Cardiac fibroblast (primary cell): ENCODE measurements at regions not wholly inside any gene's neighbourhood (a gene's known extent, or its start where the extent isn't known, plus 50 kb on each side); places are given as distances from the start of the nearest gene placed in this dataset.

Experiments used
- DNase-seq, 2 donors: peaks; one replicate each; pipeline versions ENCODE4 v3.0.0 to v3.0.0-alpha.2; 2010; ENCODE audit warnings: low read depth in 2 of 2
- H3K4me3 ChIP-seq, 2 donors: replicated peaks in 1 of 2; 1 replicate in 1 of 2; 2 replicates in 1 of 2; pipeline ENCODE4 v1.5.1; 2011; ENCODE audit warnings: low read depth in 2 of 2, low read length in 2 of 2, mild to moderate bottlenecking in 2 of 2, moderate library complexity in 1 of 2
- TF ChIP-seq, protein P1 (sequence below): IDR thresholded peaks from one replicate; pipeline ENCODE4 v1.5.1; 2011; ENCODE audit warnings: low read depth, mild to moderate bottlenecking, low read length, inconsistent platforms

DNA sequence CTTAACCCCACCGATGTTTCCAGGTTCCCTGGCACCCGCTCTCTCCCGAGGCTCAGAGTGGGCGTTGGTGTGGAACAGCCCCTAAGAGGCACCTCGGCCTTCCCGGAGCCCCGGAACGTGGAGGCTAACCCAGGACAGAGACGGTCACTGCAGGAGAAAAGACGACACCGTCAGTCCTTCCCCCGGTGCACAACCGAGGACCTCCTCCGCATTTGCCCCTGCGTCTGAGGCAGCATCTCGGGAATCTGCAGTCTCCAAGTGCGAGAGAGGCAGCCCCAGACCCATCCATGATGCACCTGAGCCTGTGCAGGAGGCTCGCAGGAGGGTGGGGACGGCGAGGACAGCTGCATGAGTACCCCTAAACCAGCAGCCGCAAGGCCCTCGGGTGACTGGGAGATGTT lies 204.9 kb upstream of the SALL3 start:
- no peak for DNase-seq
- no peak overlapping the region for H3K4me3 ChIP-seq
- TF ChIP-seq, protein P1, sequence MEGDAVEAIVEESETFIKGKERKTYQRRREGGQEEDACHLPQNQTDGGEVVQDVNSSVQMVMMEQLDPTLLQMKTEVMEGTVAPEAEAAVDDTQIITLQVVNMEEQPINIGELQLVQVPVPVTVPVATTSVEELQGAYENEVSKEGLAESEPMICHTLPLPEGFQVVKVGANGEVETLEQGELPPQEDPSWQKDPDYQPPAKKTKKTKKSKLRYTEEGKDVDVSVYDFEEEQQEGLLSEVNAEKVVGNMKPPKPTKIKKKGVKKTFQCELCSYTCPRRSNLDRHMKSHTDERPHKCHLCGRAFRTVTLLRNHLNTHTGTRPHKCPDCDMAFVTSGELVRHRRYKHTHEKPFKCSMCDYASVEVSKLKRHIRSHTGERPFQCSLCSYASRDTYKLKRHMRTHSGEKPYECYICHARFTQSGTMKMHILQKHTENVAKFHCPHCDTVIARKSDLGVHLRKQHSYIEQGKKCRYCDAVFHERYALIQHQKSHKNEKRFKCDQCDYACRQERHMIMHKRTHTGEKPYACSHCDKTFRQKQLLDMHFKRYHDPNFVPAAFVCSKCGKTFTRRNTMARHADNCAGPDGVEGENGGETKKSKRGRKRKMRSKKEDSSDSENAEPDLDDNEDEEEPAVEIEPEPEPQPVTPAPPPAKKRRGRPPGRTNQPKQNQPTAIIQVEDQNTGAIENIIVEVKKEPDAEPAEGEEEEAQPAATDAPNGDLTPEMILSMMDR, result no peak

DNA sequence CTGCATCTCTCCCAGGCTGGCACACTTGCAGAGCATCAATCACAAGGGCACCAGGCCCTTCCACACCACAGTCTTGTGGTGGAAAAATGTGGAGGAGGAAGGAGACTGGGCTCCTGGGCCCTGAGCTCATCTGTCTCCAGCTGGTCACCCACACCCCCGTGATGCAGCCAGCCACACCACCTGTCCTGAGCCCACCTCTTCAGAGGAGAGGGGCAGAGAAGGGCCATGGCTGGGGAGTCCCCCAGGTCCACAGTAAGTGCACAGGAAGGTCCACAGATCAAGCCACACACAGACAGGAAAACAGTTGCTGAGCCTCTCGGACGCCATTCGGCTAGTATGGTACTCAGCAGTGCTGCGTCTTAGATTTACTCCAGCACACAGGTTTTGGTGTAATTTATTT lies 203.5 kb upstream of the SALL3 start:
- TF ChIP-seq, protein P1, result no peak
- no peak overlapping the region for H3K4me3 ChIP-seq
- no peak for DNase-seq

DNA sequence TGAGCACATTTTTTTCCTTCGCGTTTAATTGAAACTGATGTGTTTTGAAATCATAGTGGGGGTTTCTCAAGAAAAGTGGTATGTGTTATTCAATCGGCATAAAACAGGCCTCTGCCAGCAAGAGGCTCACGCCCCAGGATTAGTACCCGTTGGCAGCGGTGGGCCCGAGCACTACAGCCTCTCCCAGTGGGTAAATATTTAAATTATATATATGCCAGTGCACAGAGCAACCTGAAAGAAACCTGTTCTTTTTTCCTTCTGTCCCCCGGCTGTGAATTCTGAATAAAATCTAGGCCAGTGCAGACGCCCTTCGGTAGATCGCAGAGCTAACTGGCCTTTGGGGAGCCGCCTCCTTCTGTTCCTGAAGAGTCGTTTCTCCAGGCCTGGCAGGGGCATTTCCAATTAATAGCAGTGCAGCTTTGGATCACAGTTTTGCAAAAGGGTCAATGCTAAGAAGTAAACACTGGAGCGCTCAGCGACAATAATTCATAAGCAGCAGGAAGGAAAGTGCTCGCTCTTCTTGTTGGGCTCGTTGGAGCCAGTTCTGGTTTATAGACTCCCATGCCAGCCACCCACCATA lies 202.8 kb upstream of the SALL3 start:
- H3K4me3 ChIP-seq, result no peak overlapping the region
- TF ChIP-seq, protein P1, result no peak
- DNase-seq, result no peak

DNA sequence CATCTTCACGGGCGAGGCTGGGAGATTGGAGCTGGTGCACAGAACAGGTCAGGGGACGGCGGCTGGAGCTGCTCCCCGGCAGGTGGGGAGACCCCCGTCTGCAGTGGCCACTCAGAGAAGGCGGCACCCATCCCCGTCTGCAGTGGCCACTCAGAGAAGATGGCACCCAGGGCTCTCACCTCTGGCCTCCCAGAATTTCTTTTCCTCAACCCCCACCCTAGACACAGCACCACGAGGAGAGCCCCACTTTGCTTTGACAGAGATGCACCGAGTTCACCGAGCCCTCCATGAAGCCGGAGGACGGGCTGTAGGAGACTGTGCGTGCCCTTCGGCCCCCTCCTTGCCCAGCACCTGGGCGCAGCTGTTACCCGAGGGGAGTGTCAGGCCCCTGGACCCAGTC lies 201.6 kb upstream of the SALL3 start:
- no peak overlapping the region for H3K4me3 ChIP-seq
- TF ChIP-seq, protein P1, result no peak
- DNase-seq, result no peak

DNA sequence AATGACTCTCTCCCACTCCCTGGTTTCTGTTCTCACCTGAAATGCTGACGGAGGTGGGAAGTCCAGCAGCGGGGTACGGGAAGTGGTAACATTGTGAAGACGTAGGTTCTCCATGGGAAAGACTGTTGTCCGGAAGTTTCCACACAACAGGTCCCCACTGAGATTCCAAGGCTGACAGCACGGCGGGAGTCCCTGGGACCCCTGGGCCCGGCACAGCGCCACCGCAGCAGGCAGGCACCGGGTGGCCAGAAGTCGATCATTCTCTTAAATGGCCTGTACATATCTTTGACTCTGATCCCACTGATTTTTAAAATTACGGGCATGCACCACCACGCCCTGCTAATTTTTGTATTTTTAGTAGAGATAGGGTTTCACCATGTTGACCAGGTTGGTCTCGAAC lies 201.0 kb upstream of the SALL3 start:
- no peak overlapping the region for H3K4me3 ChIP-seq
- TF ChIP-seq, protein P1, result no peak
- no peak for DNase-seq

DNA sequence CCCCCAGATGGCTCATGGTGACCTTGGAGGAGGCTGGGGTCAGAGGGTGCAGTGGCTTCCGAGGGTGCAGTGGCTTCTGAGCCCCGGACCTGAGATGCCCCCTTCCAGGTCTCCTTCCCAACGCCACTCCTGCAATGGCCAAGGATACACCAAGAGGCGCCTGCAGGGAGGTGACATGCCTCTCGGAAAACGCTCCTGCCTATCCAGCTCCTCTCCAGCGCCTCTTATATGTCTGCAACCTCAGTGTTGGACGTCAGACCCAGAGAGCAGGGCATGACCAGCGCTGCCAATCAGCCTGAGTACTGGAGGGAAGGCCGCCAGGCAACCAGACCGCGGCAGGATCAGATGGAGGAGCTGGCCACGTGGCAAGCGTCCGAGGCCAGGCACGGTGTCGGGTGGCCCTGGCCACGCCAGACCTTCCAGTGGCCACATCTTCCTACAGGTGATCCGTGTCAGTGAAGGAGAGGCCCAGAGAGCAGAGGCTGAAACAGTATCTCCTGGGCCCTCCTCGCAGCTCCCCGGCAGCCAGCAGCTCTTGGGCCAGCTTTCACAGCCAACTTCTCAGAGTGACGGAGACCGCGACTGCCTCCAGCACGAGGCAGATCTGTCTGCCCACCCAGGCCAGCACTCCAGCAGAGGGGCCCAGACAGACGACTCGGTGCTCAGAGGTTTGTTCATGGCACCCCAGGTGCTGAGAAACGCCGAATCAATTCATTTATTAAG lies 199.5 kb upstream of the SALL3 start:
- no peak overlapping the region for H3K4me3 ChIP-seq
- no peak for DNase-seq
- TF ChIP-seq, protein P1, result no peak
